Neural crest cell (in vitro differentiated cells): ENCODE measurements at regions not wholly inside any gene's neighbourhood (a gene's known extent, or its start where the extent isn't known, plus 50 kb on each side); places are given as distances from the start of the nearest gene placed in this dataset.

ENCODE experiments used
- DNase-seq: peaks from one replicate; pipeline ENCODE4 v3.0.0; 2021; ENCODE audit warnings: low read depth, mixed read lengths, low spot score
- H3K27ac Mint-ChIP-seq: one replicate; pipeline ENCODE4 v1.8.0; 2021; ENCODE audit warnings: mild to moderate bottlenecking, mixed read lengths; ENCODE audit not compliant: unreplicated experiment
- H3K27me3 Mint-ChIP-seq: 2 replicates; pipeline ENCODE4 v1.8.0; 2021; ENCODE audit warnings: low read depth, mild to moderate bottlenecking, mixed read lengths
- H3K36me3 Mint-ChIP-seq: 2 replicates; pipeline ENCODE4 v1.8.0; 2021; ENCODE audit warnings: low read depth, mild to moderate bottlenecking, mixed read lengths
- H3K4me1 Mint-ChIP-seq: 2 replicates; pipeline ENCODE4 v1.8.0; 2021; ENCODE audit warnings: mixed read lengths
- H3K4me3 Mint-ChIP-seq: one replicate; pipeline ENCODE4 v1.8.0; 2021; ENCODE audit warnings: mild to moderate bottlenecking, mixed read lengths
- H3K9me3 Mint-ChIP-seq: 2 replicates; pipeline ENCODE4 v1.8.0; 2021; ENCODE audit warnings: mixed read lengths
- CTCF ChIP-seq: fragments of 200-600 bp; sonication (generic); conservative IDR thresholded peaks from 2 replicates; pipeline ENCODE4 v1.5.0; 2021; ENCODE audit warnings: antibody characterized with exemption, mild to moderate bottlenecking

- Mint-ChIP-seq H3K9me3 (no peaks in the 10 kb centered on the region), H3K4me1 (peaks cover 31% of the 10 kb centered on the region), H3K4me3 (no peak overlapping the region), H3K27me3 (peaks cover 6% of the 10 kb centered on the region), H3K36me3 (no peaks in the 10 kb centered on the region), H3K27ac (no peak overlapping the region)
- TF ChIP-seq CTCF: peak; percentile 74
- DNase-seq: peak; percentile 32
These were observed 467.5 kb downstream of the PTPRU start for GRCh38 chr1:29703596-29704370.

- H3K36me3 Mint-ChIP-seq: no peaks in the 10 kb centered on the region
- no peak overlapping the region for H3K27ac Mint-ChIP-seq
- no peak overlapping the region for H3K4me3 Mint-ChIP-seq
- no peak for DNase-seq
- TF ChIP-seq CTCF: no peak
- H3K4me1 Mint-ChIP-seq: peaks cover 28% of the 10 kb centered on the region
- no peaks in the 10 kb centered on the region for H3K9me3 Mint-ChIP-seq
- no peaks in the 10 kb centered on the region for H3K27me3 Mint-ChIP-seq
These were observed 464.2 kb downstream of the PTPRU start for GRCh38 chr1:29700491-29700890.

GRCh38 chr1:29698626-29699025, 462.3 kb downstream of the PTPRU start:
- H3K4me3 Mint-ChIP-seq: no peak overlapping the region
- no peaks in the 10 kb centered on the region for H3K27me3 Mint-ChIP-seq
- DNase-seq: no peak
- H3K4me1 Mint-ChIP-seq: peaks cover 19% of the 10 kb centered on the region
- no peak overlapping the region for H3K27ac Mint-ChIP-seq
- peaks cover 2% of the 10 kb centered on the region for H3K9me3 Mint-ChIP-seq
- no peaks in the 10 kb centered on the region for H3K36me3 Mint-ChIP-seq
- no peak for TF ChIP-seq CTCF

GRCh38 chr1:29698033-29698432, 461.7 kb downstream of the PTPRU start:
- H3K27ac Mint-ChIP-seq: no peak overlapping the region
- H3K9me3 Mint-ChIP-seq: peaks cover 5% of the 10 kb centered on the region
- no peaks in the 10 kb centered on the region for H3K27me3 Mint-ChIP-seq
- TF ChIP-seq CTCF: peak; percentile 62
- peaks cover 13% of the 10 kb centered on the region for H3K4me1 Mint-ChIP-seq
- DNase-seq: peak; percentile 65
- no peak overlapping the region for H3K4me3 Mint-ChIP-seq
- H3K36me3 Mint-ChIP-seq: no peaks in the 10 kb centered on the region

- H3K9me3 Mint-ChIP-seq: peaks cover 5% of the 10 kb centered on the region
- peak overlapping the region; percentile 60 for H3K27ac Mint-ChIP-seq
- H3K4me3 Mint-ChIP-seq: no peak overlapping the region
- no peaks in the 10 kb centered on the region for H3K36me3 Mint-ChIP-seq
- no peak for TF ChIP-seq CTCF
- H3K4me1 Mint-ChIP-seq: peaks cover 9% of the 10 kb centered on the region
- H3K27me3 Mint-ChIP-seq: no peaks in the 10 kb centered on the region
- no peak for DNase-seq
These were observed 461.1 kb downstream of the PTPRU start for GRCh38 chr1:29697391-29697780.
